NCI-H2171 (cell line): ENCODE measurements at regions not wholly inside any gene's neighbourhood (a gene's known extent, or its start where the extent isn't known, plus 50 kb on each side); places are given as distances from the start of the nearest gene placed in this dataset.

Experiments used
- DNase-seq: peaks from one replicate; lab custom pipeline; 2025; lab: John Stamatoyannopoulos, UW

GRCh38 chr17:34711646-34712045 lies 132.3 kb downstream of the TMEM132E start:
- peak; percentile 78 for DNase-seq

GRCh38 chr17:34710226-34710625 lies 130.8 kb downstream of the TMEM132E start:
- DNase-seq = no peak

- DNase-seq = no peak
These were observed 129.9 kb downstream of the TMEM132E start for GRCh38 chr17:34709158-34709754.

GRCh38 chr17:34706029-34706428 lies 126.6 kb downstream of the TMEM132E start:
- no peak for DNase-seq

- no peak for DNase-seq
These were observed 124.2 kb downstream of the TMEM132E start for GRCh38 chr17:34703533-34703932.

GRCh38 chr17:34699181-34699580 lies 119.8 kb downstream of the TMEM132E start:
- DNase-seq = no peak

GRCh38 chr17:34692920-34693319 lies 113.5 kb downstream of the TMEM132E start:
- no peak for DNase-seq
